HCT116 (cell line): ENCODE measurements at regions not wholly inside any gene's neighbourhood (a gene's known extent, or its start where the extent isn't known, plus 50 kb on each side); places are given as distances from the start of the nearest gene placed in this dataset.

Experiments used
- ATAC-seq: fragments of 200-7000 bp; cut with Tn5 transposase; 2 replicates; pipeline ENCODE4 v1.9.1; 2020; ENCODE audit warnings: mild to moderate bottlenecking, moderate library complexity
- BruUV-seq: library from RNA; stranded (reverse); fragments of 400-500 nt; replicated peaks from 2 replicates; lab custom pipeline; 2021; lab: Mats Ljungman, UMichigan
- CTCF ChIA-PET: fragments of 300-600 bp; sonication (Branson Sonifier 250); formaldehyde crosslinking; loops from one replicate; lab custom pipeline; 2021; ENCODE audit warnings: antibody characterized with exemption; lab: Charles Lee
- POLR2A ChIA-PET: fragments of 300-600, 350-600 bp; sonication (Branson Sonifier 250); formaldehyde crosslinking; loops from one replicate; lab custom pipeline; 2021; ENCODE audit warnings: antibody characterized with exemption; lab: Charles Lee
- RAD21 ChIA-PET, 2 experiments: fragments of 300-600 bp; sonication (Branson Sonifier 250); formaldehyde crosslinking; loops; one replicate each; lab custom pipeline; 2023; ENCODE audit warnings: low total read pairs in 2 of 2; ENCODE audit not compliant: uncharacterized antibody in 2 of 2, unreplicated experiment in 2 of 2, low non-redundant PET in 1 of 2; lab: Charles Lee
- DNase-seq: peaks from one replicate; pipeline ENCODE4 v3.0.0-alpha.2; 2010; ENCODE audit warnings: low read depth, low spot score
- H2AFZ ChIP-seq: fragments of 200-600 bp; shearing (Covaris generic), sonication (generic); 2 replicates; pipeline ENCODE4 v1.6.1; 2017; ENCODE audit warnings: low read depth, mixed run types, mixed read lengths, antibody characterized with exemption, low read length; ENCODE audit not compliant: poor library complexity, severe bottlenecking
- H3K27ac ChIP-seq: 2 replicates; pipeline ENCODE4 v1.5.1; 2012; ENCODE audit warnings: low read depth, low read length
- H3K27me3 ChIP-seq: fragments of 200-600 bp; sonication (generic); 2 replicates; pipeline ENCODE4 v1.6.1; 2016; ENCODE audit warnings: mixed run types, low read length, mixed read lengths; ENCODE audit not compliant: insufficient read depth
- H3K36me3 ChIP-seq, 2 experiments: fragments of 200-500 bp in 1 of 2; fragments of 200-600 bp in 1 of 2; sonication (Bioruptor generic) in 1 of 2; sonication (generic) in 1 of 2; 2 replicates each; pipeline versions ENCODE4 v1.5.1 to v1.6.1; 2014 to 2016; ENCODE audit warnings: low read length in 2 of 2, inconsistent platforms in 1 of 2, mixed read lengths in 1 of 2, mixed run types in 1 of 2; ENCODE audit not compliant: insufficient read depth in 2 of 2, control insufficient read depth in 1 of 2
- H3K4me1 ChIP-seq, 2 experiments: fragments of 200-600 bp in 1 of 2; sonication (generic) in 1 of 2; 2 replicates each; pipeline versions ENCODE4 v1.5.1 to v1.6.1; 2012 to 2017; ENCODE audit warnings: low read length in 2 of 2, inconsistent platforms in 1 of 2, mild to moderate bottlenecking in 1 of 2, mixed read lengths in 1 of 2, mixed run types in 1 of 2, moderate library complexity in 1 of 2; ENCODE audit not compliant: insufficient read depth in 2 of 2, control insufficient read depth in 1 of 2
- H3K4me2 ChIP-seq: fragments of 200-600 bp; sonication (generic); 2 replicates; pipeline ENCODE4 v1.6.1; 2017; ENCODE audit warnings: mixed run types, low read length, mixed read lengths
- H3K4me3 ChIP-seq, 2 experiments: fragments of 200-600 bp in 1 of 2; sonication (generic) in 1 of 2; replicated peaks in 1 of 2; 2 replicates each; pipeline ENCODE4 v1.5.1; 2011 to 2016; ENCODE audit warnings: low read length in 2 of 2, control low read depth in 1 of 2, low read depth in 1 of 2, mild to moderate bottlenecking in 1 of 2, mixed read lengths in 1 of 2, mixed run types in 1 of 2
- H3K79me2 ChIP-seq: fragments of 200-600 bp; sonication (generic); 2 replicates; pipeline ENCODE4 v1.6.1; 2017; ENCODE audit warnings: mild to moderate bottlenecking, mixed run types, low read length, moderate library complexity, mixed read lengths; ENCODE audit not compliant: insufficient read depth
- H3K9ac ChIP-seq: fragments of 200-600 bp; sonication (generic); 2 replicates; pipeline ENCODE4 v1.6.1; 2016; ENCODE audit warnings: low read length, mixed read lengths
- H3K9me2 ChIP-seq: fragments of 200-600 bp; sonication (generic), shearing (Covaris generic); 2 replicates; pipeline ENCODE4 v1.6.1; 2017; ENCODE audit warnings: mixed run types, mild to moderate bottlenecking, moderate library complexity; ENCODE audit not compliant: insufficient read depth
- H3K9me3 ChIP-seq, 2 experiments: fragments of 200-500 bp in 1 of 2; fragments of 200-600 bp in 1 of 2; sonication (Bioruptor generic) in 1 of 2; sonication (generic) in 1 of 2; 2 replicates each; pipeline ENCODE4 v1.6.1; 2014 to 2017; ENCODE audit warnings: low read length in 2 of 2, mixed read lengths in 2 of 2, inconsistent platforms in 1 of 2, low read depth in 1 of 2, mild to moderate bottlenecking in 1 of 2, mixed run types in 1 of 2, moderate library complexity in 1 of 2; ENCODE audit not compliant: control insufficient read depth in 1 of 2, insufficient read depth in 1 of 2
- H4K20me1 ChIP-seq: fragments of 200-600 bp; sonication (generic), shearing (Covaris generic); 2 replicates; pipeline ENCODE4 v1.6.1; 2017; ENCODE audit warnings: mixed run types, mild to moderate bottlenecking, moderate library complexity; ENCODE audit not compliant: insufficient read depth
- ATF3 ChIP-seq: IDR thresholded peaks from 2 replicates; pipeline ENCODE4 v1.6.1; 2012
- CBX3 ChIP-seq: IDR thresholded peaks from 2 replicates; pipeline ENCODE4 v1.6.1; 2012; ENCODE audit warnings: low read depth
- CEBPB ChIP-seq: IDR thresholded peaks from 2 replicates; pipeline ENCODE4 v1.6.1; 2012; ENCODE audit warnings: low read depth
- CTCF ChIP-seq, 3 experiments: fragments of 200-600 bp in 1 of 3; sonication (generic) in 1 of 3; IDR thresholded peaks in 2 of 3; conservative IDR thresholded peaks in 1 of 3; 2 replicates each; pipeline ENCODE4 v1.5.1; 2012 to 2017; ENCODE audit warnings: low read depth in 2 of 3, low read length in 2 of 3, antibody characterized with exemption in 1 of 3, borderline replicate concordance in 1 of 3, control low read depth in 1 of 3, mild to moderate bottlenecking in 1 of 3, mixed read lengths in 1 of 3, mixed run types in 1 of 3, moderate library complexity in 1 of 3; ENCODE audit not compliant: insufficient read depth in 1 of 3
- EGR1 ChIP-seq: IDR thresholded peaks from 2 replicates; pipeline ENCODE4 v1.6.1; 2012; ENCODE audit warnings: low read depth
- ELF1 ChIP-seq: IDR thresholded peaks from 2 replicates; pipeline ENCODE4 v1.6.1; 2012; ENCODE audit warnings: low read depth, borderline replicate concordance
- EZH2 ChIP-seq: fragments of 200-600 bp; sonication (generic); IDR thresholded peaks from 2 replicates; pipeline ENCODE4 v1.6.1; 2017; ENCODE audit warnings: antibody characterized with exemption, mixed run types
- EZH2phosphoT487 ChIP-seq: fragments of 200-600 bp; IDR thresholded peaks from 2 replicates; pipeline ENCODE4 v1.6.1; 2018; ENCODE audit warnings: antibody characterized with exemption, borderline replicate concordance
- JUND ChIP-seq: IDR thresholded peaks from 2 replicates; pipeline ENCODE4 v1.6.1; 2012
- MAX ChIP-seq: IDR thresholded peaks from 2 replicates; pipeline ENCODE4 v1.6.1; 2012
- POLR2AphosphoS5 ChIP-seq: IDR thresholded peaks from 2 replicates; pipeline ENCODE4 v1.6.1; 2011; ENCODE audit warnings: mild to moderate bottlenecking, low read depth, low read length, moderate library complexity
- REST ChIP-seq: IDR thresholded peaks from 2 replicates; pipeline ENCODE4 v1.6.1; 2012; ENCODE audit warnings: low read depth
- SIN3A ChIP-seq: IDR thresholded peaks from 2 replicates; pipeline ENCODE4 v1.6.1; 2012; ENCODE audit warnings: low read depth
- SP1 ChIP-seq: IDR thresholded peaks from 2 replicates; pipeline ENCODE4 v1.6.1; 2012; ENCODE audit warnings: low read depth
- TCF7L2 ChIP-seq: IDR thresholded peaks from 2 replicates; pipeline ENCODE4 v1.7.0; 2011; ENCODE audit warnings: borderline replicate concordance, inconsistent platforms; ENCODE audit not compliant: insufficient read depth, insufficient read length; ENCODE audit errors: extremely low read depth
- YY1 ChIP-seq: IDR thresholded peaks from 2 replicates; pipeline ENCODE4 v1.6.1; 2011; ENCODE audit warnings: low read length, low read depth, moderate library complexity, mild to moderate bottlenecking; ENCODE audit not compliant: insufficient replicate concordance; ENCODE audit errors: extremely low read depth
- ZBTB33 ChIP-seq: IDR thresholded peaks from 2 replicates; pipeline ENCODE4 v1.6.1; 2011; ENCODE audit warnings: mild to moderate bottlenecking, low read length, moderate library complexity; ENCODE audit not compliant: insufficient replicate concordance; ENCODE audit errors: extremely low read depth
- ZFX ChIP-seq: fragments of 450-650 bp; IDR thresholded peaks from 2 replicates; pipeline ENCODE4 v1.6.1; 2017
- ZNF274 ChIP-seq: fragments of 200-500 bp; sonication (Bioruptor generic); IDR thresholded peaks from 2 replicates; pipeline ENCODE4 v1.6.1; 2014; ENCODE audit warnings: mild to moderate bottlenecking, low read depth, low read length, inconsistent platforms
- intact Hi-C: fragments of 100-400 bp; cut with micrococcal nuclease; formaldehyde crosslinking; loops from 2 replicates; pipeline ENCODE4 v1.10.0; 2022

GRCh38 chr6:147016440-147016839 is 187.8 kb upstream of the STXBP5 start:
- Histone ChIP-seq H3K9me3 (no peaks in the 10 kb centered on the region), H3K4me3 (no peak overlapping the region), H3K9me2 (no peaks in the 10 kb centered on the region), H4K20me1 (no peaks in the 10 kb centered on the region), H2AFZ (no peak overlapping the region), H3K36me3 (no peaks in the 10 kb centered on the region), H3K79me2 (no peaks in the 10 kb centered on the region), H3K27ac (no peak overlapping the region), H3K9ac (no peak overlapping the region), H3K4me1 (no peaks in the 10 kb centered on the region), H3K27me3 (no peaks in the 10 kb centered on the region), H3K4me2 (no peak overlapping the region)
- DNase-seq (no peak), ATAC-seq (no peak)
- CTCF ChIA-PET = no interaction called here
- BruUV-seq = no TSS peak
- POLR2A ChIA-PET = no interaction called here
- RAD21 ChIA-PET = no interaction called here
- intact Hi-C loops = no loop called here
- no peak for TF ChIP-seq CEBPB
- TF ChIP-seq EZH2 = no peak
- TF ChIP-seq YY1 = no peak
- TF ChIP-seq MAX = no peak
- TF ChIP-seq ELF1 = no peak
- no peak for TF ChIP-seq ZBTB33
- no peak for TF ChIP-seq ATF3
- no peak for TF ChIP-seq TCF7L2
- no peak for TF ChIP-seq EZH2phosphoT487
- no peak for TF ChIP-seq JUND
- no peak for TF ChIP-seq SIN3A
- no peak for TF ChIP-seq POLR2AphosphoS5
- no peak for TF ChIP-seq CTCF (IDR thresholded peaks at IDR 0.05 in 2 of 3, conservative IDR thresholded peaks at IDR 0.05 in 1 of 3; ENCODE audit: borderline replicate concordance in 1 of 3, insufficient read depth in 1 of 3, low read depth in 2 of 3, low read length in 2 of 3)
- no peak for TF ChIP-seq REST
- no peak for TF ChIP-seq SP1
- no peak for TF ChIP-seq ZFX
- TF ChIP-seq EGR1 = no peak
- TF ChIP-seq CBX3 = no peak
- no peak for TF ChIP-seq ZNF274
- TF ChIP-seq, all 23 proteins: peak for 0
